Keratinocyte (primary cell): ENCODE measurements at regions not wholly inside any gene's neighbourhood (a gene's known extent, or its start where the extent isn't known, plus 50 kb on each side); places are given as distances from the start of the nearest gene placed in this dataset.
A peak's percentile ranks its signal among the peaks of the same experiment; 100 is the strongest.

Experiments
- DNase-seq: peaks from one replicate; pipeline ENCODE4 v3.0.0-alpha.2; 2011; ENCODE audit warnings: low read depth, missing footprints, low spot score
- FAIRE-seq: peaks from 2 replicates; lab custom pipeline; 2011; peaks lifted over from hg19 to GRCh38; lab: Jason Lieb, UNC
- H2AFZ ChIP-seq: 2 replicates; pipeline ENCODE4 v1.6.0; 2012; ENCODE audit warnings: low read length, control low read depth, inconsistent platforms; ENCODE audit not compliant: control insufficient read depth
- H3K27ac ChIP-seq: 2 replicates; pipeline ENCODE4 v1.5.1; 2011; ENCODE audit warnings: low read length; ENCODE audit not compliant: control insufficient read depth, insufficient read depth
- H3K27me3 ChIP-seq: 3 replicates; pipeline ENCODE4 v1.6.0; 2011; ENCODE audit warnings: low read length; ENCODE audit not compliant: control insufficient read depth, insufficient read depth; ENCODE audit errors: extremely low read depth
- H3K36me3 ChIP-seq, 2 experiments: 2 replicates in 1 of 2; 3 replicates in 1 of 2; pipeline ENCODE4 v1.5.1; 2011; ENCODE audit warnings: low read length in 2 of 2, mild to moderate bottlenecking in 1 of 2; ENCODE audit not compliant: control insufficient read depth in 2 of 2, insufficient read depth in 2 of 2; ENCODE audit errors: extremely low read depth in 1 of 2
- H3K4me1 ChIP-seq: 3 replicates; pipeline ENCODE4 v1.5.1; 2011; ENCODE audit warnings: low read length; ENCODE audit not compliant: control insufficient read depth, insufficient read depth; ENCODE audit errors: extremely low read depth
- H3K4me2 ChIP-seq: 3 replicates; pipeline ENCODE4 v1.6.0; 2011; ENCODE audit warnings: low read depth, low read length; ENCODE audit not compliant: control insufficient read depth, insufficient read depth; ENCODE audit errors: extremely low read depth
- H3K4me3 ChIP-seq, 3 experiments: fragments of 200-600 bp in 1 of 3; sonication (generic) in 1 of 3; 2 replicates in 2 of 3; 3 replicates in 1 of 3; pipeline ENCODE4 v1.5.1; 2011 to 2016; ENCODE audit warnings: low read length in 3 of 3, mild to moderate bottlenecking in 3 of 3, control low read depth in 2 of 3, inconsistent platforms in 1 of 3, low read depth in 1 of 3, mixed read lengths in 1 of 3, mixed run types in 1 of 3, moderate library complexity in 1 of 3; ENCODE audit not compliant: control insufficient read depth in 2 of 3, insufficient read depth in 2 of 3; ENCODE audit errors: extremely low read depth in 1 of 3
- H3K79me2 ChIP-seq: 2 replicates; pipeline ENCODE4 v1.6.0; 2012; ENCODE audit warnings: low read length; ENCODE audit not compliant: control insufficient read depth, insufficient read depth
- H3K9ac ChIP-seq: 3 replicates; pipeline ENCODE4 v1.6.0; 2011; ENCODE audit warnings: low read length; ENCODE audit not compliant: control insufficient read depth, insufficient read depth; ENCODE audit errors: extremely low read depth
- H3K9me1 ChIP-seq: 3 replicates; pipeline ENCODE4 v1.6.0; 2011; ENCODE audit warnings: low read length; ENCODE audit not compliant: control insufficient read depth, insufficient read depth; ENCODE audit errors: extremely low read depth
- H3K9me3 ChIP-seq: 2 replicates; pipeline ENCODE4 v1.5.1; 2012; ENCODE audit warnings: low read depth, low read length; ENCODE audit not compliant: control insufficient read depth
- H4K20me1 ChIP-seq: 3 replicates; pipeline ENCODE4 v1.6.0; 2011; ENCODE audit warnings: low read length; ENCODE audit not compliant: control insufficient read depth, insufficient read depth; ENCODE audit errors: extremely low read depth
- CTCF ChIP-seq, 3 experiments: IDR thresholded peaks in 1 of 3; conservative IDR thresholded peaks in 1 of 3; optimal IDR thresholded peaks in 1 of 3; 2 replicates in 2 of 3; 3 replicates in 1 of 3; pipeline versions ENCODE3 to v1.5.1; 2011; ENCODE audit warnings: low read length in 3 of 3, mild to moderate bottlenecking in 3 of 3, moderate library complexity in 2 of 3, control low read depth in 1 of 3, inconsistent platforms in 1 of 3; ENCODE audit not compliant: insufficient read depth in 2 of 3; ENCODE audit errors: extremely low read depth in 1 of 3
- EZH2 ChIP-seq: IDR thresholded peaks from one replicate; pipeline ENCODE4 v1.6.1; 2012; ENCODE audit warnings: inconsistent platforms, mild to moderate bottlenecking, low read length, moderate library complexity
- dilution Hi-C: fragments of 300-500 bp; cut with MboI; formaldehyde crosslinking; loops from one replicate; pipeline ENCODE4 v1.7.0; 2020; ENCODE audit warnings: low sequenced_read_pairs; ENCODE audit not compliant: extremely low pct_ligation_motif_present

DNA sequence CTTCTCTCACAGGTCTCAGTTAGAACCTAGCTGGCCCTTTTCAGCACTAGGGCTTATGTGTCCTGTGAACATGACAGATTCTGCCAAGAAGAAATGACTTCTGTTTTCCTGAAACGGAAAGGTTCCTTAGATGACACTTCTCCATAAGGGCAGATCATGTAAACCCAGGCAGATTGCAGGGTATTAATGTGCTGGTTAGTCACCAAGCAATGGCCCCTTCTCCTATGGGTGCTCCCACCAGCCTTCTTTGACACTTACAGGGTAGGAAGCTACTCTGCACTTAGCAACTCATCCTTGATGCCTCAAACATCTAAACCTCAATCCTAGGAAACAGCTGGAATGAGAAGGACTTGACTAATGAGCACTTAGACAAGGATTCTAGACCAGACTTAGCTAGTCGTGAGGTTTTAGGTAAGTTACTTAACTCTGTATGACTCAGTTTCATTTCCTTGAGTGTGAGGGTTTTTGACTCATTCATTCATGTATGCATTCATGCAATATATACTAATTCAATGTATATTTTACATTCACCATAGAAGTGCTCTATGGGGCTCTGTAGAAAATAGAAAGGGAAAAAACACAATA, 74.1 kb upstream of the PLXNA2 start:
- Histone ChIP-seq H3K36me3 (no peaks in the 10 kb centered on the region), H2AFZ (no peak overlapping the region), H3K4me3 (no peak overlapping the region), H3K79me2 (no peaks in the 10 kb centered on the region), H3K27ac (no peak overlapping the region), H4K20me1 (no peaks in the 10 kb centered on the region), H3K9ac (no peak overlapping the region), H3K4me1 (peaks cover 8% of the 10 kb centered on the region), H3K9me3 (no peaks in the 10 kb centered on the region), H3K9me1 (no peaks in the 10 kb centered on the region), H3K4me2 (no peak overlapping the region), H3K27me3 (peaks cover 12% of the 10 kb centered on the region)
- FAIRE-seq (peak; percentile 93), DNase-seq (peak; percentile 69)
- dilution Hi-C loops = no loop called here
- TF ChIP-seq EZH2 (no peak), CTCF (optimal IDR thresholded peaks at IDR 0.05 in 1 of 3, IDR thresholded peaks at IDR 0.05 in 1 of 3, conservative IDR thresholded peaks at IDR 0.05 in 1 of 3; ENCODE audit: extremely low read depth in 1 of 3, insufficient read depth in 2 of 3, low read length in 3 of 3) (no peak)

DNA sequence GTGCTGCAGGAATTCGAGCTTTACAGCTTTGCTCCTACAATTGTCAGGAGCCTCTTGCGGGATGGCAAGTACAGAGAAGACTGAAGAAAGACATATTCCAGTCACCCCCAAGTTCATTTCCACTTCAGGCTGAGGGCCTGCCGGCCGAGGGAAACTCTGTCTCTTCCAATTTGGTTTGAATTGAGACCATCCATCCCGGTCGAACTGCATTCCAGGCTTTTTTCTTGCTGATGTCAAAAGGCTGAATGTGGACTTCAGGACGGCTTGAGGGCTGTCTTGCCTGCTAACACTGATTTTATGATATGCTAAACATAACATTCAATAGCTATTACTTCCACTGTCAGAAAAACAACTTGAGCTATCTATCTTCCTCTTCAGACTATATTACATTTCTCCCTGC, 79.8 kb upstream of the PLXNA2 start:
- Histone ChIP-seq H3K9me3 (no peaks in the 10 kb centered on the region), H3K9ac (no peak overlapping the region), H3K27ac (no peak overlapping the region), H3K9me1 (no peaks in the 10 kb centered on the region), H3K79me2 (no peaks in the 10 kb centered on the region), H3K27me3 (peaks cover 19% of the 10 kb centered on the region), H4K20me1 (no peaks in the 10 kb centered on the region), H3K4me3 (no peak overlapping the region), H3K4me1 (no peaks in the 10 kb centered on the region), H3K4me2 (no peak overlapping the region), H3K36me3 (no peaks in the 10 kb centered on the region), H2AFZ (no peak overlapping the region)
- no peak for DNase-seq
- dilution Hi-C loops = no loop called here
- no peak for FAIRE-seq
- TF ChIP-seq CTCF (optimal IDR thresholded peaks at IDR 0.05 in 1 of 3, IDR thresholded peaks at IDR 0.05 in 1 of 3, conservative IDR thresholded peaks at IDR 0.05 in 1 of 3; ENCODE audit: extremely low read depth in 1 of 3, insufficient read depth in 2 of 3, low read length in 3 of 3) (no peak), EZH2 (no peak)
